Jurkat, Clone E6-1 (cell line): ENCODE measurements at regions not wholly inside any gene's neighbourhood (a gene's known extent, or its start where the extent isn't known, plus 50 kb on each side); places are given as distances from the start of the nearest gene placed in this dataset.

ENCODE experiments used
- DNase-seq: peaks from one replicate; pipeline ENCODE4 v3.0.0-alpha.2; 2011; ENCODE audit warnings: low read depth, low spot score
- H3K4me3 ChIP-seq: 2 replicates; pipeline ENCODE4 v1.5.1; 2011; ENCODE audit warnings: mild to moderate bottlenecking, low read length, control low read depth, moderate library complexity

DNA sequence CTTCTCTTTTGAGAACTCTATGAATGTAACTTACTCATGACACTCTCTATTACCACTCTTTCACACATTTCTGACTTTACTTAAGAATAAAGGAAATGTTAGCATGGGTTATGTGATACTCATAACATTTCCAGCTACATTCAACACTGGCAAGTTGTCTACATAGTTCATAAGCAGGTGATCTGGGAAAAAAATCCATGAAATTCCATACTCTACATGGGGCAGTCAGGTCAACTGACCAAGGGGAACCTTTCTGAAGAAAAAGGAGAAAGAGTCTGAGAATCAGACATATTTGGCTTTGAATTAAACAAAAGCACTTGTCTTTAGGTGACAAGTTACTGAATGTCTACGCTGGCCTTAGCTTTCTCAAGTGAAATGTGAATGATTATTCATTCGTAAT lies 329.1 kb upstream of the ROBO1 start:
- H3K4me3 ChIP-seq = no peak overlapping the region
- no peak for DNase-seq

DNA sequence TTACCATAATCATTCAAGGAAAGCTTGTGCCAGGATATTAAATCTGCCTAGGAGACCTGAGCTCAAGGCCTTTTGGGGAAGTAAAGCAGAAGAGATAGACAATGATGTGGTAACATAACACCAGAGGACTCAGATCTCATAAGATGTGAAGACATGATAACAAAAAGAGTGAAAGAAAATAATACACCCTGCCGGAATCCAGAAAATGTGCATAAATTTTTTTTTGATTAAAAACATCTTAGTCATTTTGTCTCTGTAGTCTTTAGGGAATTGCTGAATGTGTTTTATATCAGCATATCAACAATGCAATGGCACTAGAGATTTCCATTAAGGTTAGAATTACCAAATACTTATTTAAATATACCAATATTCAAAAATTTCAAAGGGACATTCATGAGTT lies 326.8 kb upstream of the ROBO1 start:
- no peak for DNase-seq
- H3K4me3 ChIP-seq = no peak overlapping the region

GRCh38 chr3:80087767-80088166 lies 320.0 kb upstream of the ROBO1 start:
- no peak for DNase-seq

DNA sequence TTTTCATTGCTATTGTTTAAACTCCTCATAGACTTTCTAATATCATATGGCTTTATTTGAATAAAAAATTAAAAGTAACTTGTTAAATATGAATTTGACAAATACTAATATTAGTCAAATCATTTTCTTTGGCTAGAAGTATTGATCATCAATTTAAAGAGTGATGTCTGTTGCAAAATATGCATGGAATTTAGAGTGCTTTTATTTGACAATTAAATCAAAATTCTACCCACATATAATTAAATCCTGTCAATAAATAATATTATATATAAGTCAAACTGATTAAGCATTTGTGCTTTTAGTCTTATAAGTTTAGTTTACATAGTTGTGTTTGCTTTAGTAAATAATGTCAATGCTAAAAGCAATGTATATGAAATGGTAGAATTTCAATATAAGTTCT lies 318.6 kb upstream of the ROBO1 start:
- H3K4me3 ChIP-seq = no peak overlapping the region
- no peak for DNase-seq

More at GRCh38 chr3:80087767-80088166, 320.0 kb upstream of the ROBO1 start:
- H3K4me3 ChIP-seq = no peak overlapping the region

DNA sequence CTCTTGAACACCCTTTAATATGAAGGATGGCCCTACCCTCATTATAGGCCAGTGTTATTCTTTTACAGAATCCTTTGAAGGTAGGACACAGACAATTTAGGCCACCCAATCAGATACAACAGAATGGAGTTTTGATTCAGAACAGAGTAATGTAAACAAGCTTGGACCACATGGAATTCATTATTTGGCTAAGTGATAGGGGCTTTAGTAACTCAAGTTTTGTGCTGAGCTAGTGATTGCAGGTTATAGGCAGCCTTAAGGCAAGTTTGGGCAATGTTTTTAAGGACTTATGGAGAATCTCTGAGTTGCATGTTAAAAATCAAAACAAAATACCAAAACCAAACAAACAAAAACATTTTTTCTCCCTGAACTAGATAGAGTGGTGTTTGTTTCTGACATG lies 312.1 kb upstream of the ROBO1 start:
- no peak overlapping the region for H3K4me3 ChIP-seq
- DNase-seq = no peak

- DNase-seq = no peak
- no peak overlapping the region for H3K4me3 ChIP-seq
Measured at GRCh38 chr3:80068459-80068858, 300.7 kb upstream of the ROBO1 start.

- no peak overlapping the region for H3K4me3 ChIP-seq
- DNase-seq = no peak
Measured at GRCh38 chr3:80063535-80063934, 295.7 kb upstream of the ROBO1 start.

DNA sequence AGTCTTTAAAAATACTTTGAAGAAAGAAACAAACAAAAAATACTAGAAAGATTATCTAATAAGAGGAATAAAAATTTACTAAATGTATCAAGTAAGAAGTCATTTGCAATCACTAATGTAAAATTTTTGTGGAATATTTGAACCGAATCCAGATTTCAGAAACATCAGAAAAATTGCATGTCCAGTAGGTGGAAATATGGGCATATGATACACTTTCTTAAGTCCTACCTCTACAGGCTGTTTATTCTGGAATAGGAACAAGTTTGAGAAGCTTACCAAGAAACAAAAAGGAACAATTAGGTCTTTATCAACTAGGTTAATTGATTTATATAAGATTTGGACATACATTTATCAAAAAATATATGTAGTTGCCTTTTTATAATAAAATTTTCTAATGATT lies 292.9 kb upstream of the ROBO1 start:
- DNase-seq = no peak
- no peak overlapping the region for H3K4me3 ChIP-seq

GRCh38 chr3:80055306-80055705 lies 287.5 kb upstream of the ROBO1 start:
- DNase-seq = no peak
- H3K4me3 ChIP-seq = no peak overlapping the region

- DNase-seq = no peak
Measured at GRCh38 chr3:80052271-80052670, 284.5 kb upstream of the ROBO1 start.

GRCh38 chr3:80051602-80051962 lies 283.8 kb upstream of the ROBO1 start:
- no peak overlapping the region for H3K4me3 ChIP-seq
- DNase-seq = no peak

More at GRCh38 chr3:80052271-80052670, 284.5 kb upstream of the ROBO1 start:
- no peak overlapping the region for H3K4me3 ChIP-seq

GRCh38 chr3:80050826-80051601 lies 283.2 kb upstream of the ROBO1 start:
- no peak for DNase-seq
- H3K4me3 ChIP-seq = no peak overlapping the region

DNA sequence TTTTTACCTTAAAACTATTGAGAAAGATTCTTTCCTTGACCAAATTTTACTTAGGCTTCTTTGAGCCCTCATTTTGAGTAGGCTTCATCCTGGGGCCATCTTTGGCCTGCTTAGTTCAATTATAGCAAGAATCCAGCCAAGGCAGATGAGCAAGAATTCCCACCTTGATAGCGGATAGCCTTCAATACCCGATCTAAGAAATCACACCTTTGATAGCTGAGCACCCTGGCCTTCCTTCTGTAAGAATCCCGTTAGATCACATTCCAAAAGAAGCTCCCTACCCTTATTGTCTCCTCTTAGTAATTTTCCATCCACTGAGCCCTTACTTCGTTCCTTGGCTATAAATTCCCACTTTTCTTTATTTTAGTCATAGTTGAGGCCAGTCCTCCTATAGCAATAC lies 275.4 kb upstream of the ROBO1 start:
- DNase-seq = no peak
- H3K4me3 ChIP-seq = no peak overlapping the region

DNA sequence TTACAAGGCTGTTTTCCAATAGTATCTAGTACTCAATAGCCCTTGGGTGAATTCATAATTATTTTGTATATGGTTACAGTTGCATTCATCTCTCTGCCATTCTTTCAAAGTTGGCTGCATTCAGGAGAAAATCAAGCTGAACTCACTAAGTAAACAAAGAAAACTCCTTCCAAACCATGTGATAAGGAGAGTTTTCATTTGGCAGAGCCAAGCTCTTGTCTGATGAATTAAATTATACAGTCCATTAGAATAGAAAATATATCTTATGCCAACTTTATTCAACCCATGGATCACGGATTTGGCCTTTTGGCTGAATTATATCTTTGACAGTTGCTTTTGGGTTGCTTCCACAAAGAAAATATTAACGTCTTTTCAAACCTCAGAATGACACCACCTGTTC lies 272.3 kb upstream of the ROBO1 start:
- no peak overlapping the region for H3K4me3 ChIP-seq
- DNase-seq = no peak

GRCh38 chr3:80036176-80036575 lies 268.4 kb upstream of the ROBO1 start:
- no peak for DNase-seq
- no peak overlapping the region for H3K4me3 ChIP-seq

GRCh38 chr3:80035021-80035420 lies 267.2 kb upstream of the ROBO1 start:
- no peak for DNase-seq
- H3K4me3 ChIP-seq = no peak overlapping the region

DNA sequence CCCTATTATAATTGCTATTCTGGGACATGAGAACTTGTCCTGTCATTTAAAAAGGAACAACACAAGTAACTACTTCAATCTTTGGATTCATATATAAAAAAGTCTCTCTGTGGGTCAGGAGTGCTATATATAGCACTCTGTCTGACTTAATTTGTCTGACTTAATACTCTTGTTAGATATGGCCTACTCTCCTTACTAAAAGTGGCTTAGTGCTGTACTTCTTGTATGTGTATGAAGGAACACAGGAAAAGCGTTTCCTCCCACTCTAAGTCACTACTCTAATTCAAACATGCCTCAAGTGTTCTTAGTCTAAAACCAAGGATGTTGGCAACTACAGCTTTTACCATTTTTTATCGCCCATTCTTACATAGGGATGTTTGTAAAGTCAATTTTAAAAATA lies 255.2 kb upstream of the ROBO1 start:
- no peak overlapping the region for H3K4me3 ChIP-seq
- DNase-seq = no peak

DNA sequence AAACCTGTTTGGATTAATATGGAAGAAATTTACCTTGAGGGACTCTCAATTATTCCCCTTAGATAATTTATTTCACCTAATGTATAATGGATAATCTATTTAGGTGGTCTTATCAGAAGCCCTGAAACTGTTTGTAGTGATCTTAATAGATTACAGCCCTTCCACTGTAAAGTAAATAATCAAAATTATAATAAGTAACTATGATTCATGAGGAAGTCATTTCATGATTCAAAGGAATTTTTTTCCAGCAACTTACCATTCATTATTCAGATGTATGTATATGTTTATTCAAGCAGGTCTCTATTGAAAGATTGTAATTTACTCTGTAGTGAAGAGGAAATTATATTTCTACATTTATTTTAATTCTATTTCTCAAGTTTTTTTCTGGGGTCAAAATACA lies 250.6 kb upstream of the ROBO1 start:
- no peak for DNase-seq

GRCh38 chr3:80017369-80017768 lies 249.6 kb upstream of the ROBO1 start:
- H3K4me3 ChIP-seq = no peak overlapping the region
- no peak for DNase-seq

More for the DNA sequence above, 250.6 kb upstream of the ROBO1 start:
- no peak overlapping the region for H3K4me3 ChIP-seq

- H3K4me3 ChIP-seq = no peak overlapping the region
- no peak for DNase-seq
Measured at GRCh38 chr3:80014576-80014975, 246.8 kb upstream of the ROBO1 start.

GRCh38 chr3:80010021-80010571 lies 242.3 kb upstream of the ROBO1 start:
- no peak overlapping the region for H3K4me3 ChIP-seq
- no peak for DNase-seq
